HUES48 (cell line): ENCODE measurements at regions not wholly inside any gene's neighbourhood (a gene's known extent, or its start where the extent isn't known, plus 50 kb on each side); places are given as distances from the start of the nearest gene placed in this dataset.
"Not testable (repeated sequence)": the region's sequence is repeated elsewhere in the genome, so short reads cannot be mapped to it uniquely, and the experiment has no call there.

ENCODE experiments used
- H3K27ac ChIP-seq: one replicate; pipeline ENCODE4 v1.7.0; 2013; ENCODE audit warnings: low read depth, low read length, inconsistent platforms
- H3K27me3 ChIP-seq: 2 replicates; pipeline ENCODE4 v1.6.1; 2013; ENCODE audit warnings: mild to moderate bottlenecking, low read length; ENCODE audit not compliant: control insufficient read depth, insufficient read depth
- H3K36me3 ChIP-seq: 2 replicates; pipeline ENCODE4 v1.6.1; 2013; ENCODE audit warnings: low read length; ENCODE audit not compliant: control insufficient read depth, insufficient read depth
- H3K4me1 ChIP-seq: 2 replicates; pipeline ENCODE4 v1.6.1; 2013; ENCODE audit warnings: mild to moderate bottlenecking, low read length; ENCODE audit not compliant: control insufficient read depth, insufficient read depth
- H3K4me3 ChIP-seq: 2 replicates; pipeline ENCODE4 v1.5.1; 2013; ENCODE audit warnings: mild to moderate bottlenecking, low read depth, low read length
- H3K9ac ChIP-seq: 2 replicates; pipeline ENCODE4 v1.6.1; 2013; ENCODE audit warnings: mild to moderate bottlenecking, low read depth, low read length, moderate library complexity
- H3K9me3 ChIP-seq: 2 replicates; pipeline ENCODE4 v1.6.1; 2013; ENCODE audit warnings: low read length; ENCODE audit not compliant: control insufficient read depth, insufficient read depth

GRCh38 chr14:45990252-45990651 lies 661.3 kb downstream of the RPL10L start:
- no peak overlapping the region for H3K9ac ChIP-seq
- H3K36me3 ChIP-seq = no peaks in the 10 kb centered on the region
- no peaks in the 10 kb centered on the region for H3K27me3 ChIP-seq
- no peaks in the 10 kb centered on the region for H3K9me3 ChIP-seq
- H3K27ac ChIP-seq = no peak overlapping the region
- H3K4me3 ChIP-seq = no peak overlapping the region
- H3K4me1 ChIP-seq = no peaks in the 10 kb centered on the region

DNA sequence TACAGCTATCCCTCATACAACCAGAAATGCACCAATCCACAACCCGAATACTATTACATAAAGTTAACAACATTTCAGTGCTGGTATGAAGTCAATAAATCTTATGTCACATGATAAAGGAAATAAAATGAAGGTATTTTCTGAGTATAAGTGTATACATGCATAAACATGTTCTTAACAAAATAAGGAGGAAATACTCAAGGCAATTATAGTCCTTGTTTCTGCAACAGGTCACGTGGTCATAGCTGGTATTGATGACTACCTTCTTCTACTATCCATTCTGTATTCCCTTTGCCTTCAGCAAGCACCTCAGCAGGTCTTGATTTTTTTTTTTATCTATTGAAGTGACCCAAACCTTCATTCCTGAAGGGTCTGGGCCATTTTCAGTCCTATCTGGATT lies 675.6 kb downstream of the RPL10L start:
- Histone ChIP-seq H3K27me3 (no peaks in the 10 kb centered on the region), H3K9ac (no peak overlapping the region)

GRCh38 chr14:45972416-45972815 lies 679.2 kb downstream of the RPL10L start:
- no peak overlapping the region for H3K4me3 ChIP-seq
- no peaks in the 10 kb centered on the region for H3K27me3 ChIP-seq
- H3K4me1 ChIP-seq = no peaks in the 10 kb centered on the region
- no peak overlapping the region for H3K27ac ChIP-seq
- H3K36me3 ChIP-seq = no peaks in the 10 kb centered on the region
- H3K9ac ChIP-seq = no peak overlapping the region
- H3K9me3 ChIP-seq = no peaks in the 10 kb centered on the region

More for the DNA sequence above, 675.6 kb downstream of the RPL10L start:
- Histone ChIP-seq H3K4me1 (no peaks in the 10 kb centered on the region), H3K27ac (no peak overlapping the region), H3K36me3 (no peaks in the 10 kb centered on the region), H3K4me3 (no peak overlapping the region), H3K9me3 (no peaks in the 10 kb centered on the region)

GRCh38 chr14:45970621-45971020 lies 681.0 kb downstream of the RPL10L start:
- Histone ChIP-seq H3K9me3 (no peaks in the 10 kb centered on the region), H3K27me3 (no peaks in the 10 kb centered on the region), H3K4me1 (no peaks in the 10 kb centered on the region), H3K4me3 (no peak overlapping the region), H3K9ac (no peak overlapping the region), H3K27ac (no peak overlapping the region), H3K36me3 (no peaks in the 10 kb centered on the region)

GRCh38 chr14:45968037-45968436 lies 683.5 kb downstream of the RPL10L start:
- Histone ChIP-seq H3K27ac (no peak overlapping the region), H3K27me3 (no peaks in the 10 kb centered on the region), H3K36me3 (no peaks in the 10 kb centered on the region)

DNA sequence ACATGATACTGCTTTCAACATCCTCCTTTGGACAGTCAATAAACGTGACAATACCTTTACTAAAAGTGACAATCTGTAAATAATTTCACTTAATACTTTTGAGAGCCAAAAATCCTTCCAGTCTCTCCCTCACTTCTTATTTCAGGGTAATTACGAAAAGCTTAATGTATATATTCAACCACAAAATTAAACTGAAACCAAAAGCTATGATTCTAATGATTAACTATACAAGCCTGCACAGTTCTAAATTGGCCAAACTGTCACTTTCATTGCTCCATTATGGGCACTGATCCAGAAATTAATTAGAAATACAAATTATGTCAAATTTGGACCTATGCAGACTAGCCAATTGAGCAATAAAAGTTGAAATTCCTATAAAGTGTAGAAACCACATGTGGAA lies 696.5 kb upstream of the MIS18BP1 start:
- H3K27ac ChIP-seq = no peak overlapping the region
- peaks cover 7% of the 10 kb centered on the region; the same call in 1 of the 2 replicates for H3K4me1 ChIP-seq
- H3K9me3 ChIP-seq = no peaks in the 10 kb centered on the region
- H3K36me3 ChIP-seq = no peaks in the 10 kb centered on the region
- no peak overlapping the region for H3K9ac ChIP-seq
- no peak overlapping the region for H3K4me3 ChIP-seq
- no peaks in the 10 kb centered on the region for H3K27me3 ChIP-seq

More at GRCh38 chr14:45968037-45968436, 683.5 kb downstream of the RPL10L start:
- Histone ChIP-seq H3K9ac (no peak overlapping the region), H3K4me1 (no peaks in the 10 kb centered on the region), H3K4me3 (no peak overlapping the region), H3K9me3 (no peaks in the 10 kb centered on the region)

GRCh38 chr14:45947830-45948229 lies 694.8 kb upstream of the MIS18BP1 start:
- H3K27ac ChIP-seq = no peak overlapping the region
- no peak overlapping the region for H3K4me3 ChIP-seq
- peaks cover 7% of the 10 kb centered on the region; the same call in 1 of the 2 replicates for H3K4me1 ChIP-seq
- H3K9me3 ChIP-seq = no peaks in the 10 kb centered on the region
- no peaks in the 10 kb centered on the region for H3K36me3 ChIP-seq
- no peak overlapping the region for H3K9ac ChIP-seq
- H3K27me3 ChIP-seq = no peaks in the 10 kb centered on the region

- Histone ChIP-seq H3K9me3 (no peaks in the 10 kb centered on the region), H3K4me3 (no peak overlapping the region), H3K27ac (no peak overlapping the region), H3K4me1 (no peaks in the 10 kb centered on the region), H3K27me3 (no peaks in the 10 kb centered on the region), H3K9ac (no peak overlapping the region), H3K36me3 (no peaks in the 10 kb centered on the region)
These were observed 693.2 kb upstream of the MIS18BP1 start for GRCh38 chr14:45946251-45946650.

GRCh38 chr14:45940318-45940717 lies 687.3 kb upstream of the MIS18BP1 start:
- no peak overlapping the region for H3K27ac ChIP-seq
- no peaks in the 10 kb centered on the region for H3K4me1 ChIP-seq
- no peaks in the 10 kb centered on the region for H3K36me3 ChIP-seq
- H3K4me3 ChIP-seq = no peak overlapping the region
- H3K9ac ChIP-seq = no peak overlapping the region
- no peaks in the 10 kb centered on the region for H3K27me3 ChIP-seq
- no peaks in the 10 kb centered on the region for H3K9me3 ChIP-seq

DNA sequence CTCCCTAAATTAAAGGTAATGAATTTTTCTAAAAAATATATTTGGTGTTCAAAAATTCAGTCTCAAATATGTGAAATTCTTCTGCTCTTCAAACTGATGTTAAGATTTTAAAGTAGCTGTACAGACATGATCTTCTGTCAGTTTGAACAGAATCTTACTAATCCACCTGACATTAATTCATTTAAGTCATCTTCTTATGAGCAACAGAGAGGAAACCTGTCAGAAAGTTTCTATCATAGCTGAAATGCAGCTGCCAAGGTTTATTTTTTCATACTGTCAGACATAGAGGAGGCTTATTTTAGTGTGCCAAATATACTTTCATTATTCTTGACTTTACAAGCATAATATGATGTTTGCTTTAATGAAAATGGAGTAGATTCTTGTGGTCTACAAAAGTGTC lies 686.6 kb upstream of the MIS18BP1 start:
- H3K27ac ChIP-seq = no peak overlapping the region
- no peak overlapping the region for H3K4me3 ChIP-seq
- no peaks in the 10 kb centered on the region for H3K36me3 ChIP-seq
- H3K4me1 ChIP-seq = no peaks in the 10 kb centered on the region
- H3K9ac ChIP-seq = no peak overlapping the region
- peaks cover 4% of the 10 kb centered on the region; the same call in 1 of the 2 replicates for H3K9me3 ChIP-seq
- H3K27me3 ChIP-seq = no peaks in the 10 kb centered on the region

- H3K36me3 ChIP-seq, H3K27ac ChIP-seq, H3K4me1 ChIP-seq, H3K9ac ChIP-seq, H3K4me3 ChIP-seq, H3K9me3 ChIP-seq, H3K27me3 ChIP-seq: not testable (repeated sequence)
These were observed 667.0 kb upstream of the MIS18BP1 start for GRCh38 chr14:45919995-45920394.
